ENCODE measurements at regions not wholly inside any gene's neighbourhood (a gene's known extent, or its start where the extent isn't known, plus 50 kb on each side); places are given as distances from the start of the nearest gene placed in this dataset.

DNA sequence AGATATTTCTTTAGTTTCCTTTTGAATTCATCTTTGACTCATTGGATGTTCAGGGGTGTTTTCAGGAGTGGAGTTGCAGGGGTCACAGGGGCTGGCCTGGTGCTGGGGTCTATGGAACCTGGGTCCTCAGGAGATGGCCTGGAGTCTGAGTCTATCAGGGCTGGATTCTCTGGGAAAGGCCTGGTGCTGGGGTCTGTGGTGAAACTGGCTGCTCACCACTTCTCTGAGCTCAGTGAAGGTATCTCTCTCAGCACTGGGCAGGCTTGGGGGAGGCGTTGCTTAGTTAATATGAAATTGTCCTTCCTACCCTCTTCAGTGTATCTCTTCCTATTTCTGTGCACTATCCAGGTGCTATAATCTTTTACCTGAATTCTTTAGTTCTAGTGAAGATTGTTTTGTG lies 83.1 kb upstream of the SLC24A3 start:
- Histone ChIP-seq H3K27ac (replicated peaks) (no peak overlapping the region), H3K27me3 (ENCODE audit: insufficient read depth, poor library complexity, severe bottlenecking) (no peaks in the 10 kb centered on the region), H3K4me3 (replicated peaks; ENCODE audit: insufficient read depth, low read length) (no peak overlapping the region)
- TF ChIP-seq, protein P1, sequence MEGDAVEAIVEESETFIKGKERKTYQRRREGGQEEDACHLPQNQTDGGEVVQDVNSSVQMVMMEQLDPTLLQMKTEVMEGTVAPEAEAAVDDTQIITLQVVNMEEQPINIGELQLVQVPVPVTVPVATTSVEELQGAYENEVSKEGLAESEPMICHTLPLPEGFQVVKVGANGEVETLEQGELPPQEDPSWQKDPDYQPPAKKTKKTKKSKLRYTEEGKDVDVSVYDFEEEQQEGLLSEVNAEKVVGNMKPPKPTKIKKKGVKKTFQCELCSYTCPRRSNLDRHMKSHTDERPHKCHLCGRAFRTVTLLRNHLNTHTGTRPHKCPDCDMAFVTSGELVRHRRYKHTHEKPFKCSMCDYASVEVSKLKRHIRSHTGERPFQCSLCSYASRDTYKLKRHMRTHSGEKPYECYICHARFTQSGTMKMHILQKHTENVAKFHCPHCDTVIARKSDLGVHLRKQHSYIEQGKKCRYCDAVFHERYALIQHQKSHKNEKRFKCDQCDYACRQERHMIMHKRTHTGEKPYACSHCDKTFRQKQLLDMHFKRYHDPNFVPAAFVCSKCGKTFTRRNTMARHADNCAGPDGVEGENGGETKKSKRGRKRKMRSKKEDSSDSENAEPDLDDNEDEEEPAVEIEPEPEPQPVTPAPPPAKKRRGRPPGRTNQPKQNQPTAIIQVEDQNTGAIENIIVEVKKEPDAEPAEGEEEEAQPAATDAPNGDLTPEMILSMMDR (IDR thresholded peaks at IDR 0.05; ENCODE audit: insufficient read depth, low read length): no peak
- TF ChIP-seq, protein P2, sequence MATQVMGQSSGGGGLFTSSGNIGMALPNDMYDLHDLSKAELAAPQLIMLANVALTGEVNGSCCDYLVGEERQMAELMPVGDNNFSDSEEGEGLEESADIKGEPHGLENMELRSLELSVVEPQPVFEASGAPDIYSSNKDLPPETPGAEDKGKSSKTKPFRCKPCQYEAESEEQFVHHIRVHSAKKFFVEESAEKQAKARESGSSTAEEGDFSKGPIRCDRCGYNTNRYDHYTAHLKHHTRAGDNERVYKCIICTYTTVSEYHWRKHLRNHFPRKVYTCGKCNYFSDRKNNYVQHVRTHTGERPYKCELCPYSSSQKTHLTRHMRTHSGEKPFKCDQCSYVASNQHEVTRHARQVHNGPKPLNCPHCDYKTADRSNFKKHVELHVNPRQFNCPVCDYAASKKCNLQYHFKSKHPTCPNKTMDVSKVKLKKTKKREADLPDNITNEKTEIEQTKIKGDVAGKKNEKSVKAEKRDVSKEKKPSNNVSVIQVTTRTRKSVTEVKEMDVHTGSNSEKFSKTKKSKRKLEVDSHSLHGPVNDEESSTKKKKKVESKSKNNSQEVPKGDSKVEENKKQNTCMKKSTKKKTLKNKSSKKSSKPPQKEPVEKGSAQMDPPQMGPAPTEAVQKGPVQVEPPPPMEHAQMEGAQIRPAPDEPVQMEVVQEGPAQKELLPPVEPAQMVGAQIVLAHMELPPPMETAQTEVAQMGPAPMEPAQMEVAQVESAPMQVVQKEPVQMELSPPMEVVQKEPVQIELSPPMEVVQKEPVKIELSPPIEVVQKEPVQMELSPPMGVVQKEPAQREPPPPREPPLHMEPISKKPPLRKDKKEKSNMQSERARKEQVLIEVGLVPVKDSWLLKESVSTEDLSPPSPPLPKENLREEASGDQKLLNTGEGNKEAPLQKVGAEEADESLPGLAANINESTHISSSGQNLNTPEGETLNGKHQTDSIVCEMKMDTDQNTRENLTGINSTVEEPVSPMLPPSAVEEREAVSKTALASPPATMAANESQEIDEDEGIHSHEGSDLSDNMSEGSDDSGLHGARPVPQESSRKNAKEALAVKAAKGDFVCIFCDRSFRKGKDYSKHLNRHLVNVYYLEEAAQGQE (IDR thresholded peaks at IDR 0.05; ENCODE audit: insufficient replicate concordance, low read depth): no peak
- TF ChIP-seq POLR2AphosphoS5 (IDR thresholded peaks at IDR 0.05; ENCODE audit: low read depth) (no peak), GABPA (IDR thresholded peaks at IDR 0.05; ENCODE audit: low read depth) (no peak), SPI1 (IDR thresholded peaks at IDR 0.05; ENCODE audit: borderline replicate concordance, low read depth) (no peak)
- no peak for DNase-seq (ENCODE audit: low read depth in 1 of 2, low spot score in 1 of 2)

DNA sequence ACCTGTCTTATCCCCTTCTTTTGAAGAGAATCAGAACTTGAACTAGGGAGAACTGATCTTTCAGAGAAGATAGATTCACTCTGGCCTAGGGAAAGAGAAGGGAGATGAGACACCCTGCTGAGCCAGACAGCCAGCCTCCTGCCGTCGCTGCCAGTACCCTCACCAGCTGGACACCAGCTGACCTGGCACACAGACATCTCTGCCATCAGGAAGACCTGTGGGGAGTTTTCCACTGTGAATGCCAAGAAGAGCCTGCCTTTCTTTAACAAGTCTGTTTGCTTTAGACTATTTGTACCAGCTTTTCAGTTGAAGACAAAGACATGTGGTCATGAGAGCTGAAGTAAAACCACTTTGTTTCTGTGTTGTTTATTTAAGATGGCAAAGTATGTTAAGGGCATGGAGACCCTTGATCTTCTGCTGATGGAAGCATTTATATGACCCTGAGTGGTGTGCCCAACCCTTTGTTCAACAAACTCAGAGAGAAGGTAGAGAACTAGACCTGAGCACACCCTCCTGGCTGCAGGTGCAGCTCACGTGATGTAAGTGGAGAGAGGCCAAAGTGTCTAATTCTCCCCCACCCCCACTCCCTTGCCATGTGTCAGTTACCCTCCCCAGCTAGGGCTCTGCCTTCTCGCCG lies 82.3 kb upstream of the SLC24A3 start:
- Histone ChIP-seq H3K4me3 (replicated peaks; ENCODE audit: insufficient read depth, low read length) (no peak overlapping the region), H3K27me3 (ENCODE audit: insufficient read depth, poor library complexity, severe bottlenecking) (no peaks in the 10 kb centered on the region), H3K27ac (replicated peaks) (no peak overlapping the region)
- TF ChIP-seq SPI1 (IDR thresholded peaks at IDR 0.05; ENCODE audit: borderline replicate concordance, low read depth): no peak
- TF ChIP-seq, protein P1 (IDR thresholded peaks at IDR 0.05; ENCODE audit: insufficient read depth, low read length): no peak
- TF ChIP-seq GABPA (IDR thresholded peaks at IDR 0.05; ENCODE audit: low read depth): no peak
- TF ChIP-seq, protein P2 (IDR thresholded peaks at IDR 0.05; ENCODE audit: insufficient replicate concordance, low read depth): no peak
- TF ChIP-seq POLR2AphosphoS5 (IDR thresholded peaks at IDR 0.05; ENCODE audit: low read depth): no peak
- DNase-seq (ENCODE audit: low read depth in 1 of 2, low spot score in 1 of 2): no peak

DNA sequence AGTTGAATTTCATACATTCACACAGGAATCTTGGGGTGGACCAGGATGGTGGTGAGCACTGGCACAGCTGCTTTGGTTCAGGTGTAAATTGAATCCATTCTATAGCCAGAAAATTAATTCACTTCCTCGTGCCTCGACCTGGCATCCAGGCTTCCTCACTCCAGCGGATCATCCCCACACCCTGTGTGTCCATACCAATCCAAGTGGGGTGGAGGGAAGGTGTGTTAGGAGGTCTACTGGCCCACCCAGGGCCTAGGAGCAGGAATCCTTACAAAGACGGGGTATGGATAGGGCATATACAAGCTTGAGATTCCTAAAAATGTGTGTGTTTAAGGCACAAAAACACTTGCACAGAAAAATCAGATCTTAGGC lies 81.8 kb upstream of the SLC24A3 start:
- Histone ChIP-seq H3K4me3 (replicated peaks; ENCODE audit: insufficient read depth, low read length) (no peak overlapping the region), H3K27ac (replicated peaks) (no peak overlapping the region), H3K27me3 (ENCODE audit: insufficient read depth, poor library complexity, severe bottlenecking) (no peaks in the 10 kb centered on the region)
- TF ChIP-seq POLR2AphosphoS5 (IDR thresholded peaks at IDR 0.05; ENCODE audit: low read depth): no peak
- TF ChIP-seq, protein P2 (IDR thresholded peaks at IDR 0.05; ENCODE audit: insufficient replicate concordance, low read depth): no peak
- TF ChIP-seq, protein P1 (IDR thresholded peaks at IDR 0.05; ENCODE audit: insufficient read depth, low read length): no peak
- no peak for TF ChIP-seq SPI1 (IDR thresholded peaks at IDR 0.05; ENCODE audit: borderline replicate concordance, low read depth)
- TF ChIP-seq GABPA (IDR thresholded peaks at IDR 0.05; ENCODE audit: low read depth): no peak
- DNase-seq (ENCODE audit: low read depth in 1 of 2, low spot score in 1 of 2): no peak

Data from HL-60 (cell line).